K562 (cell line): ENCODE measurements at regions not wholly inside any gene's neighbourhood (a gene's known extent, or its start where the extent isn't known, plus 50 kb on each side); places are given as distances from the start of the nearest gene placed in this dataset.

ENCODE experiments used
- CTCF ChIP-seq, 3 experiments: IDR thresholded peaks in 2 of 3; conservative IDR thresholded peaks in 1 of 3; 2 replicates each; pipeline ENCODE4 v1.5.1; 2011 to 2012; ENCODE audit warnings: low read length in 3 of 3, mild to moderate bottlenecking in 3 of 3, control low read depth in 2 of 3, improper control_type of control experiment in 1 of 3, inconsistent platforms in 1 of 3, low read depth in 1 of 3, mixed read lengths in 1 of 3, moderate library complexity in 1 of 3; ENCODE audit not compliant: insufficient read depth in 2 of 3
- EZH2 ChIP-seq: IDR thresholded peaks from 2 replicates; pipeline ENCODE4 v1.6.1; 2012; ENCODE audit warnings: low read depth, mild to moderate bottlenecking, inconsistent platforms, low read length, borderline replicate concordance
- FOXM1 ChIP-seq, 2 experiments: fragments of 450-650 bp in 1 of 2; sonication (generic) in 1 of 2; formaldehyde crosslinking in 1 of 2; IDR thresholded peaks; 2 replicates each; pipeline versions ENCODE4 v1.6.1 to v1.9.0; 2017 to 2022; ENCODE audit warnings: low read depth in 2 of 2, mild to moderate bottlenecking in 2 of 2, missing genetic modification reagents in 1 of 2, moderate library complexity in 1 of 2
- POLR2AphosphoS5 ChIP-seq: IDR thresholded peaks from 2 replicates; pipeline ENCODE4 v1.6.1; 2011; ENCODE audit warnings: mild to moderate bottlenecking, low read depth, low read length, moderate library complexity; ENCODE audit not compliant: control insufficient read depth, insufficient read depth
- RREB1 ChIP-seq: fragments of 250-450 bp; sonication (Bioruptor Pico); IDR thresholded peaks from 2 replicates; pipeline ENCODE4 v1.4.0; 2020
- TBP ChIP-seq: optimal IDR thresholded peaks from 2 replicates; pipeline ENCODE3; 2011; ENCODE audit warnings: low read depth, low read length, improper control_type of control experiment
- ZBTB26 ChIP-seq: fragments of 450-650 bp; formaldehyde crosslinking; IDR thresholded peaks from 2 replicates; pipeline ENCODE4 v1.4.0; 2022; ENCODE audit warnings: missing genetic modification characterization
- ZFP91 ChIP-seq: sonication (generic); formaldehyde crosslinking; IDR thresholded peaks from 2 replicates; pipeline ENCODE4 v1.8.0; 2022; ENCODE audit warnings: mild to moderate bottlenecking, missing genetic modification reagents

- no peak for TF ChIP-seq POLR2AphosphoS5
- TF ChIP-seq ZBTB26 (CRISPR knock-in tag), result no peak
- no peak for TF ChIP-seq ZFP91 (CRISPR knock-in tag)
- TF ChIP-seq FOXM1 (IDR thresholded peaks at IDR 0.05; ENCODE audit: low read depth), result no peak
- TF ChIP-seq FOXM1 (CRISPR knock-in tag; IDR thresholded peaks at IDR 0.05; ENCODE audit: low read depth), result no peak
- no peak for TF ChIP-seq CTCF (IDR thresholded peaks at IDR 0.05 in 2 of 3, conservative IDR thresholded peaks at IDR 0.05 in 1 of 3; ENCODE audit: insufficient read depth in 2 of 3, low read depth in 1 of 3, low read length in 3 of 3)
- TF ChIP-seq RREB1, result no peak
- TF ChIP-seq TBP, result no peak
- TF ChIP-seq EZH2, result no peak
These were observed 566.2 kb downstream of the TBC1D22A start for GRCh38 chr22:47328550-47329243.
